ENCODE measurements at regions not wholly inside any gene's neighbourhood (a gene's known extent, or its start where the extent isn't known, plus 50 kb on each side); places are given as distances from the start of the nearest gene placed in this dataset.

DNA sequence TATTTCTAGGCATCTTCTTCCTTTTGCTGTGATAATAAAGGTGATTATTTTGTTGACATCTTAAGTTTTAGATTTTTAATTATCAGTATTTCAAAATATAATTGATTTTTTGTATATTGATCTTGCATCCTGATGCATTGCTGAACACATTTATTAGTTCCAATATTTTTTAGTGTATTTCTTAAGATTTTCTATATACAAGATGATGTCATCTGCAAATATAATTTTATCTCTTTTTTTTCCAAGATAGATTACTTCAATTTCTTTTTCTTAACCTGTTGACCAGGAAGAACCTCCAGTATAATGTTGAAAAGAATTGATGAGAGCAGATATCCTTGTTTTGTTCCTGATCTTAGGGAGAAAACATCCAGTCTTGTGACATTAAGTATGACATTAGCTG, 54.8 kb upstream of the LRRN2 start:
- TF ChIP-seq, protein P1, sequence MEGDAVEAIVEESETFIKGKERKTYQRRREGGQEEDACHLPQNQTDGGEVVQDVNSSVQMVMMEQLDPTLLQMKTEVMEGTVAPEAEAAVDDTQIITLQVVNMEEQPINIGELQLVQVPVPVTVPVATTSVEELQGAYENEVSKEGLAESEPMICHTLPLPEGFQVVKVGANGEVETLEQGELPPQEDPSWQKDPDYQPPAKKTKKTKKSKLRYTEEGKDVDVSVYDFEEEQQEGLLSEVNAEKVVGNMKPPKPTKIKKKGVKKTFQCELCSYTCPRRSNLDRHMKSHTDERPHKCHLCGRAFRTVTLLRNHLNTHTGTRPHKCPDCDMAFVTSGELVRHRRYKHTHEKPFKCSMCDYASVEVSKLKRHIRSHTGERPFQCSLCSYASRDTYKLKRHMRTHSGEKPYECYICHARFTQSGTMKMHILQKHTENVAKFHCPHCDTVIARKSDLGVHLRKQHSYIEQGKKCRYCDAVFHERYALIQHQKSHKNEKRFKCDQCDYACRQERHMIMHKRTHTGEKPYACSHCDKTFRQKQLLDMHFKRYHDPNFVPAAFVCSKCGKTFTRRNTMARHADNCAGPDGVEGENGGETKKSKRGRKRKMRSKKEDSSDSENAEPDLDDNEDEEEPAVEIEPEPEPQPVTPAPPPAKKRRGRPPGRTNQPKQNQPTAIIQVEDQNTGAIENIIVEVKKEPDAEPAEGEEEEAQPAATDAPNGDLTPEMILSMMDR (IDR thresholded peaks at IDR 0.05), result no peak
- TF ChIP-seq POLR2A (IDR thresholded peaks at IDR 0.05), result no peak
